Smooth muscle cell (in vitro differentiated cells): ENCODE measurements at regions not wholly inside any gene's neighbourhood (a gene's known extent, or its start where the extent isn't known, plus 50 kb on each side); places are given as distances from the start of the nearest gene placed in this dataset.

ENCODE experiments used
- DNase-seq: peaks from one replicate; lab custom pipeline; 2025; ENCODE audit not compliant: unreplicated experiment; lab: John Stamatoyannopoulos, UW
- H2AFZ ChIP-seq: fragments of 200-600 bp; sonication (generic); 2 replicates; pipeline ENCODE4 v1.6.0; 2016; ENCODE audit warnings: antibody characterized with exemption, low read depth, mild to moderate bottlenecking
- H3F3A ChIP-seq: fragments of 200-600 bp; sonication (generic); 2 replicates; pipeline ENCODE4 v1.6.0; 2017; ENCODE audit warnings: antibody characterized with exemption, low read depth
- H3K27ac ChIP-seq: fragments of 200-600 bp; sonication (generic); 2 replicates; pipeline ENCODE4 v1.5.1; 2016; ENCODE audit warnings: low read depth, mild to moderate bottlenecking
- H3K27me3 ChIP-seq: fragments of 200-600 bp; sonication (generic); 2 replicates; pipeline ENCODE4 v1.6.1; 2016; ENCODE audit warnings: low read depth, mild to moderate bottlenecking
- H3K36me3 ChIP-seq: fragments of 200-600 bp; sonication (generic); 2 replicates; pipeline ENCODE4 v1.5.1; 2016; ENCODE audit warnings: low read depth
- H3K4me1 ChIP-seq: fragments of 200-600 bp; sonication (generic); 2 replicates; pipeline ENCODE4 v1.5.1; 2016; ENCODE audit warnings: low read depth
- H3K4me2 ChIP-seq: fragments of 200-600 bp; sonication (generic); 2 replicates; pipeline ENCODE4 v1.6.0; 2016; ENCODE audit warnings: mild to moderate bottlenecking
- H3K4me3 ChIP-seq: fragments of 200-600 bp; sonication (generic); 2 replicates; pipeline ENCODE4 v1.5.1; 2016; ENCODE audit warnings: mild to moderate bottlenecking
- H3K79me2 ChIP-seq: fragments of 200-600 bp; sonication (generic); 2 replicates; pipeline ENCODE4 v1.6.0; 2016; ENCODE audit warnings: low read depth, mild to moderate bottlenecking
- H3K9ac ChIP-seq: fragments of 200-600 bp; sonication (generic); 2 replicates; pipeline ENCODE4 v1.6.0; 2016; ENCODE audit warnings: low read depth
- H3K9me3 ChIP-seq: fragments of 200-600 bp; sonication (generic); replicated peaks from 2 replicates; pipeline ENCODE4 v1.5.1; 2016; ENCODE audit warnings: low read depth
- H4K20me1 ChIP-seq: fragments of 200-600 bp; sonication (generic); 2 replicates; pipeline ENCODE4 v1.6.0; 2016; ENCODE audit warnings: low read depth
- CTCF ChIP-seq: fragments of 200-600 bp; sonication (generic); IDR thresholded peaks from 2 replicates; pipeline ENCODE4 v1.5.1; 2017; ENCODE audit warnings: borderline replicate concordance, mild to moderate bottlenecking, antibody characterized with exemption; ENCODE audit not compliant: insufficient read depth, poor library complexity, severe bottlenecking
- WGBS: methylation state at CpG from one replicate; pipeline ENCODE4 v1.1.7; 2016; ENCODE audit warnings: low lambda C conversion rate; 5-methylcytosine and 5-hydroxymethylcytosine counted together

GRCh38 chr2:149873936-149874335 lies 286.4 kb upstream of the MMADHC start:
- Histone ChIP-seq H3F3A (no peaks in the 10 kb centered on the region), H3K4me3 (no peak overlapping the region), H2AFZ (no peak overlapping the region), H4K20me1 (no peaks in the 10 kb centered on the region), H3K36me3 (no peaks in the 10 kb centered on the region), H3K9me3 (no peaks in the 10 kb centered on the region), H3K79me2 (no peaks in the 10 kb centered on the region), H3K27me3 (no peaks in the 10 kb centered on the region), H3K4me1 (no peaks in the 10 kb centered on the region), H3K27ac (no peak overlapping the region), H3K9ac (no peak overlapping the region), H3K4me2 (no peak overlapping the region)
- TF ChIP-seq CTCF: no peak
- 44% methylated on average over 1 of the region's 1 CpG for WGBS
- no peak for DNase-seq

- DNase-seq: no peak
- 98% methylated on average over 2 of the region's 2 CpGs for WGBS
- TF ChIP-seq CTCF: no peak
These were observed 285.1 kb upstream of the MMADHC start for GRCh38 chr2:149872638-149873150.

GRCh38 chr2:149872041-149872440 lies 284.5 kb upstream of the MMADHC start:
- no peaks in the 10 kb centered on the region for H3K9me3 ChIP-seq
- WGBS: 48% methylated on average over 2 of the region's 2 CpGs
- no peak for TF ChIP-seq CTCF

More at GRCh38 chr2:149872638-149873150, 285.1 kb upstream of the MMADHC start:
- Histone ChIP-seq H3K36me3 (no peaks in the 10 kb centered on the region), H3K4me2 (no peak overlapping the region), H3K9me3 (no peaks in the 10 kb centered on the region), H3K79me2 (no peaks in the 10 kb centered on the region), H3K9ac (no peak overlapping the region), H3K4me3 (no peak overlapping the region), H3K27me3 (no peaks in the 10 kb centered on the region), H4K20me1 (no peaks in the 10 kb centered on the region), H3F3A (no peaks in the 10 kb centered on the region), H2AFZ (no peak overlapping the region), H3K4me1 (no peaks in the 10 kb centered on the region), H3K27ac (no peak overlapping the region)

More at GRCh38 chr2:149872041-149872440, 284.5 kb upstream of the MMADHC start:
- H3K4me2 ChIP-seq: no peak overlapping the region
- H3K27ac ChIP-seq: no peak overlapping the region
- H3K9ac ChIP-seq: no peak overlapping the region
- H3K27me3 ChIP-seq: no peaks in the 10 kb centered on the region
- H3F3A ChIP-seq: no peaks in the 10 kb centered on the region
- no peaks in the 10 kb centered on the region for H3K36me3 ChIP-seq
- no peak overlapping the region for H2AFZ ChIP-seq
- H3K79me2 ChIP-seq: no peaks in the 10 kb centered on the region
- H3K4me1 ChIP-seq: no peaks in the 10 kb centered on the region
- H4K20me1 ChIP-seq: no peaks in the 10 kb centered on the region
- DNase-seq: no peak
- no peak overlapping the region for H3K4me3 ChIP-seq
